AG04449 (cell line): ENCODE measurements at regions not wholly inside any gene's neighbourhood (a gene's known extent, or its start where the extent isn't known, plus 50 kb on each side); places are given as distances from the start of the nearest gene placed in this dataset.

Experiments used
- CTCF ChIA-PET: fragments of 350-600 bp; formaldehyde crosslinking; extraction: SDS; loops from one replicate; lab custom pipeline; 2021; ENCODE audit warnings: antibody characterized with exemption; lab: Yijun Ruan, JAX
- POLR2A ChIA-PET: fragments of 400-600, 350-600 bp; formaldehyde crosslinking; extraction: SDS; loops from one replicate; lab custom pipeline; 2020; ENCODE audit warnings: antibody characterized with exemption, inconsistent platforms; lab: Yijun Ruan, JAX
- DNase-seq: peaks from one replicate; pipeline ENCODE4 v3.0.0-alpha.2; 2010; ENCODE audit warnings: low read depth, low spot score
- H3K4me3 ChIP-seq: 2 replicates; pipeline ENCODE4 v1.5.1; 2011; ENCODE audit warnings: low read depth, mild to moderate bottlenecking, control low read depth, low read length
- CTCF ChIP-seq: IDR thresholded peaks from one replicate; pipeline ENCODE4 v1.5.1; 2011; ENCODE audit warnings: mild to moderate bottlenecking, moderate library complexity, low read length, control low read depth, inconsistent platforms; ENCODE audit not compliant: insufficient read depth; ENCODE audit errors: missing control alignments

DNA sequence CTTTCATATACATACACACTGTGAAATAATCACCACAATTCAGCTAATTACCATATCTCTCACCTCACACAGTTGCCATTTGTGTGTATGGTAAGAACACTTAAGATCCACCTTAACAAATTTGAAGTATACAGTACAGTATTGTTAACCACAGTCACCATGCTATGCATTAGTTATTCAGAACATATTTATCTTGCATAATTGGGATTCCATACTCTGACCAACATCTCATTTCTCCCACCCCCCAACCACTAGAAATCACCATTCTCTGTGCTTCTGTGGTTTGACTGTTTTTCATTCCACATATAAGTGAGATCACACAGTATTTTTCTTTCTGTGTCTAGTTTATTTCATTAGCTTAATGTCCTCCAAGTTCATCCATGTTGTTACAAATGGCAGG, 247.7 kb upstream of the CTNNB1 start:
- POLR2A ChIA-PET: interaction anchor here (0.6 to 1.3 kb wide), 2 partner anchors 247 to 259 kb away, joined by 3 read pairs; partner anchors contain the start of gene CTNNB1
- TF ChIP-seq CTCF: no peak
- CTCF ChIA-PET: no interaction called here
- peak; percentile 63 for DNase-seq
- H3K4me3 ChIP-seq: no peak overlapping the region

- no peak for DNase-seq
- ChIA-PET CTCF (no interaction called here), POLR2A (no interaction called here)
- no peak overlapping the region for H3K4me3 ChIP-seq
- TF ChIP-seq CTCF: no peak
These were observed 238.0 kb upstream of the CTNNB1 start for GRCh38 chr3:40961104-40961857.

GRCh38 chr3:40962721-40963120, 236.6 kb upstream of the CTNNB1 start:
- no peak overlapping the region for H3K4me3 ChIP-seq
- no peak for TF ChIP-seq CTCF
- POLR2A ChIA-PET: no interaction called here
- CTCF ChIA-PET: no interaction called here
- DNase-seq: no peak

DNA sequence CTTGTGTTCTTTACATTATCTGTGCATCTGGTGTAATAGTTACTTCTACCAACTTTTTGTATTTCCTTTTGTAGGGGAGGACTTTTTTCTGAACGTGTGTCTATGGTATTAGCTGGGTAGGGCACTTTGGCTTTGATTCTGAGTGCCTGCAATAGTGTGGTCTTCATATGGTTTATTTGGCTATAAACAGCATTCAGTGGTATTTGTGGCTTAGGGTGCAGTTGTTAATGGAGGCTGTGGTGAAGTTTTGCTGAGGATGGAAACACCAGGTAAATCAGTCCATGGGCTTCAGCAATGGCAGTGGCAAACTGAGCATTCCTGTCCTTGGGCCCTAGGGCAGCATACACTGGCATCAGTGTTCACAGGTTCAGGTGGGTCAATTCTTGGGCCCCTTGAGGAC, 230.6 kb upstream of the CTNNB1 start:
- no peak for DNase-seq
- H3K4me3 ChIP-seq: no peak overlapping the region
- CTCF ChIA-PET: no interaction called here
- POLR2A ChIA-PET: no interaction called here
- no peak for TF ChIP-seq CTCF

- CTCF ChIA-PET: no interaction called here
- TF ChIP-seq CTCF: no peak
- no peak for DNase-seq
- POLR2A ChIA-PET: no interaction called here
- no peak overlapping the region for H3K4me3 ChIP-seq
These were observed 230.0 kb upstream of the CTNNB1 start for GRCh38 chr3:40969341-40969740.

- ChIA-PET CTCF (no interaction called here), POLR2A (no interaction called here)
- no peak for DNase-seq
- TF ChIP-seq CTCF: no peak
- H3K4me3 ChIP-seq: no peak overlapping the region
These were observed 229.4 kb upstream of the CTNNB1 start for GRCh38 chr3:40969756-40970466.
